IMR-90 (cell line): ENCODE measurements at regions not wholly inside any gene's neighbourhood (a gene's known extent, or its start where the extent isn't known, plus 50 kb on each side); places are given as distances from the start of the nearest gene placed in this dataset.

Experiments
- ATAC-seq: fragments of 200-7000 bp; cut with Tn5 transposase; 2 replicates; pipeline ENCODE4 v1.9.1; 2020; ENCODE audit warnings: low read depth, mild to moderate bottlenecking, moderate library complexity
- BruUV-seq: library from RNA; stranded (reverse); fragments of 400-500 nt; replicated peaks from 2 replicates; lab custom pipeline; 2021; lab: Mats Ljungman, UMichigan
- CTCF ChIA-PET: fragments of 300-600 bp; formaldehyde crosslinking; extraction: SDS; loops from one replicate; lab custom pipeline; 2021; ENCODE audit warnings: antibody characterized with exemption; lab: Yijun Ruan, JAX
- POLR2A ChIA-PET: fragments of 300-600 bp; sonication (Branson Sonifier 250); formaldehyde crosslinking; loops from one replicate; lab custom pipeline; 2022; ENCODE audit warnings: antibody characterized with exemption; ENCODE audit not compliant: unreplicated experiment; lab: Charles Lee
- DNase-seq: peaks from one replicate; pipeline ENCODE4 v3.0.0; 2013
- H2AFZ ChIP-seq: replicated peaks from 2 replicates; pipeline ENCODE3; 2013; ENCODE audit warnings: low read length, mild to moderate bottlenecking; ENCODE audit not compliant: poor library complexity
- H2AK5ac ChIP-seq: 2 replicates; pipeline ENCODE4 v1.6.1; 2013; ENCODE audit warnings: low read depth, low read length, inconsistent platforms
- H2AK9ac ChIP-seq: replicated peaks from 2 replicates; pipeline ENCODE3; 2013; ENCODE audit warnings: mild to moderate bottlenecking, low read depth, low read length, moderate library complexity; ENCODE audit not compliant: poor library complexity
- H2BK120ac ChIP-seq: 2 replicates; pipeline ENCODE4 v1.6.1; 2013; ENCODE audit warnings: low read depth, low read length, inconsistent platforms
- H2BK15ac ChIP-seq: 3 replicates; pipeline ENCODE4 v1.6.1; 2013; ENCODE audit warnings: low read depth, low read length, inconsistent platforms
- H2BK20ac ChIP-seq: 2 replicates; pipeline ENCODE4 v1.6.1; 2013; ENCODE audit warnings: low read depth, mild to moderate bottlenecking, inconsistent platforms, low read length, moderate library complexity
- H2BK5ac ChIP-seq: 2 replicates; pipeline ENCODE4 v1.6.1; 2013; ENCODE audit warnings: mild to moderate bottlenecking, low read depth, low read length, inconsistent platforms; ENCODE audit not compliant: poor library complexity, severe bottlenecking
- H3K14ac ChIP-seq: replicated peaks from 2 replicates; pipeline ENCODE4 v1.6.1; 2013; ENCODE audit warnings: low read depth, low read length, inconsistent platforms
- H3K18ac ChIP-seq: 2 replicates; pipeline ENCODE4 v1.6.1; 2013; ENCODE audit warnings: low read depth, low read length, control low read depth
- H3K23ac ChIP-seq: 2 replicates; pipeline ENCODE4 v1.6.1; 2013; ENCODE audit warnings: low read depth, low read length, inconsistent platforms
- H3K27ac ChIP-seq: 2 replicates; pipeline ENCODE4 v1.5.1; 2013; ENCODE audit warnings: mild to moderate bottlenecking, control low read depth, low read length; ENCODE audit not compliant: insufficient read depth
- H3K27me3 ChIP-seq: 2 replicates; pipeline ENCODE4 v1.6.1; 2013; ENCODE audit warnings: low read length; ENCODE audit not compliant: control insufficient read depth, insufficient read depth
- H3K36me3 ChIP-seq: 2 replicates; pipeline ENCODE4 v1.6.1; 2013; ENCODE audit warnings: low read length, mixed read lengths; ENCODE audit not compliant: control insufficient read depth, insufficient read depth
- H3K4ac ChIP-seq: 2 replicates; pipeline ENCODE4 v1.6.1; 2013; ENCODE audit warnings: low read depth, low read length, inconsistent platforms
- H3K4me1 ChIP-seq: 2 replicates; pipeline ENCODE4 v1.6.1; 2013; ENCODE audit warnings: low read length, mixed read lengths; ENCODE audit not compliant: control insufficient read depth, insufficient read depth
- H3K4me2 ChIP-seq: 2 replicates; pipeline ENCODE4 v1.6.1; 2013; ENCODE audit warnings: low read depth, mild to moderate bottlenecking, control low read depth, low read length, moderate library complexity
- H3K4me3 ChIP-seq: 2 replicates; pipeline ENCODE4 v1.5.1; 2013; ENCODE audit warnings: low read depth, mild to moderate bottlenecking, control low read depth, low read length, moderate library complexity; ENCODE audit not compliant: insufficient read depth
- H3K56ac ChIP-seq: 2 replicates; pipeline ENCODE4 v1.6.1; 2013; ENCODE audit warnings: low read length, inconsistent platforms; ENCODE audit not compliant: insufficient read depth; ENCODE audit errors: extremely low read depth
- H3K79me1 ChIP-seq, 2 experiments: 2 replicates each; pipeline ENCODE4 v1.6.1; 2013; ENCODE audit warnings: low read length in 2 of 2, inconsistent platforms in 1 of 2, low read depth in 1 of 2
- H3K9ac ChIP-seq: 2 replicates; pipeline ENCODE4 v1.6.1; 2013; ENCODE audit warnings: low read depth, low read length, control low read depth
- H3K9me1 ChIP-seq: 2 replicates; pipeline ENCODE4 v1.6.1; 2013; ENCODE audit warnings: low read length, inconsistent platforms; ENCODE audit not compliant: insufficient read depth
- H3K9me3 ChIP-seq: 2 replicates; pipeline ENCODE4 v1.6.1; 2013; ENCODE audit warnings: low read length; ENCODE audit not compliant: control insufficient read depth, insufficient read depth
- H4K20me1 ChIP-seq: 2 replicates; pipeline ENCODE4 v1.6.1; 2013; ENCODE audit warnings: low read length, inconsistent platforms; ENCODE audit not compliant: insufficient read depth
- H4K5ac ChIP-seq: 2 replicates; pipeline ENCODE4 v1.6.1; 2013; ENCODE audit warnings: mild to moderate bottlenecking, low read depth, low read length, control low read depth
- H4K8ac ChIP-seq, 2 experiments: 2 replicates each; pipeline ENCODE4 v1.6.1; 2013; ENCODE audit warnings: low read depth in 2 of 2, low read length in 2 of 2, control low read depth in 1 of 2, inconsistent platforms in 1 of 2
- H4K91ac ChIP-seq: 2 replicates; pipeline ENCODE4 v1.6.1; 2013; ENCODE audit warnings: low read depth, low read length, inconsistent platforms; ENCODE audit not compliant: insufficient read depth
- BHLHE40 ChIP-seq: fragments of 150-350 bp; IDR thresholded peaks from 2 replicates; pipeline ENCODE4 v1.6.1; 2016; ENCODE audit warnings: mild to moderate bottlenecking, low read depth, low read length
- CHD1 ChIP-seq: IDR thresholded peaks from 2 replicates; pipeline ENCODE4 v1.6.1; 2012; ENCODE audit warnings: low read depth, low read length, improper control_type of control experiment
- FOS ChIP-seq: fragments of 150-350 bp; IDR thresholded peaks from 2 replicates; pipeline ENCODE4 v1.6.1; 2016; ENCODE audit warnings: low read depth, low read length
- MAFK ChIP-seq: IDR thresholded peaks from 2 replicates; pipeline ENCODE4 v1.6.1; 2012; ENCODE audit warnings: low read depth, low read length, improper control_type of control experiment
- MAZ ChIP-seq: IDR thresholded peaks from 2 replicates; pipeline ENCODE4 v1.6.1; 2012; ENCODE audit warnings: low read depth, mild to moderate bottlenecking, low read length, improper control_type of control experiment, moderate library complexity, borderline replicate concordance
- MXI1 ChIP-seq: IDR thresholded peaks from 2 replicates; pipeline ENCODE4 v1.6.1; 2012; ENCODE audit warnings: low read depth, mild to moderate bottlenecking, low read length, moderate library complexity, borderline replicate concordance
- POLR2A ChIP-seq: IDR thresholded peaks from 2 replicates; pipeline ENCODE4 v1.6.1; 2012; ENCODE audit warnings: mild to moderate bottlenecking, low read depth, low read length
- RAD21 ChIP-seq: IDR thresholded peaks from 2 replicates; pipeline ENCODE4 v1.6.1; 2012; ENCODE audit warnings: low read length, improper control_type of control experiment
- RCOR1 ChIP-seq: IDR thresholded peaks from 2 replicates; pipeline ENCODE4 v1.6.1; 2012; ENCODE audit warnings: mild to moderate bottlenecking, low read length, improper control_type of control experiment; ENCODE audit not compliant: insufficient replicate concordance
- RFX5 ChIP-seq: IDR thresholded peaks from 2 replicates; pipeline ENCODE4 v1.8.0; 2012; ENCODE audit warnings: low read depth, mild to moderate bottlenecking, low read length, moderate library complexity
- SMC3 ChIP-seq: fragments of 150-350 bp; IDR thresholded peaks from 2 replicates; pipeline ENCODE4 v1.6.1; 2016; ENCODE audit warnings: low read depth, mild to moderate bottlenecking, antibody characterized with exemption, low read length, moderate library complexity
- WGBS, 2 experiments: methylation state at CpG; one replicate each; pipeline versions ENCODE4 v1.1.5 to v1.1.7; 2013; ENCODE audit warnings: missing lambda C conversion rate in 2 of 2; ENCODE audit not compliant: insufficient read length in 1 of 2; ENCODE audit errors: extremely low coverage in 2 of 2; 5-methylcytosine and 5-hydroxymethylcytosine counted together
- dilution Hi-C: fragments of 300-500 bp; cut with HindIII; formaldehyde crosslinking; loops from one replicate; pipeline ENCODE4 v1.14.3; 2018; ENCODE audit warnings: low sequenced_read_pairs; ENCODE audit not compliant: unreplicated experiment
- in situ Hi-C: fragments of 300-500 bp; cut with MboI; formaldehyde crosslinking; loops from 3 replicates; pipeline ENCODE4 v1.14.3; 2019; ENCODE audit warnings: low sequenced_read_pairs, inconsistent platforms, mixed read lengths
- intact Hi-C: fragments of 100-400 bp; cut with micrococcal nuclease; formaldehyde crosslinking; loops from 2 replicates; pipeline ENCODE4 v1.10.0; 2022
- TF ChIP-seq, protein P1 (sequence below): fragments of 150-350 bp; IDR thresholded peaks from 2 replicates; pipeline ENCODE4 v1.6.1; 2016; ENCODE audit warnings: low read depth, mild to moderate bottlenecking, low read length, moderate library complexity, borderline replicate concordance
- TF ChIP-seq, protein P2 (sequence below): conservative IDR thresholded peaks from 2 replicates; pipeline ENCODE4 v1.5.1; 2012; ENCODE audit warnings: mild to moderate bottlenecking, low read depth, low read length, improper control_type of control experiment
- TF ChIP-seq, protein P3 (sequence below): fragments of 150-350 bp; IDR thresholded peaks from 2 replicates; pipeline ENCODE4 v1.6.1; 2017; ENCODE audit warnings: mild to moderate bottlenecking, antibody characterized with exemption, low read length, low read depth

DNA sequence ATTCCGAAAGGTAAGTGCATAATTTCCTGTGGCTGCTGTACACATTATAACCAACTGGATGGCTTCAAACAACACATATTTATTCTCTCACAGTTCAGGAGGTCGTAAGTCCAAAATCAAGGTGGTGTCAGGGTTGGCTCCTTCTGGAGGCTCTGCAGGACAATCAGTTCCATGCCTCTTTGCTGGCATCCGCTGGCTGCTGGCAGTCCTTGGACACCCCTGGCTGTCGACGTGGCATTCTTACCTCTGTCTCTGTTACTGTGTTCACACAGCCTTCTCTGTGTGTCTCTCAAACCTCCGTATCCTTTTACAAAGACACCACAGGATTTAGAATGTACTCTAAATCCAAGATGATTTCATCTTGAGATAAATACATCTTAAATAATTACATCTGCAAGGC, 398.8 kb upstream of the ATP10A start:
- dilution Hi-C loops (no loop called here), in situ Hi-C loops (loop anchor here (25.0 kb wide), 3 partner anchors 225 to 1100 kb away; no protein-coding TSS in a partner anchor), intact Hi-C loops (loop anchor here (5.0 kb wide), 1 partner anchor 225 kb away; no protein-coding TSS in a partner anchor)
- peaks cover 4% of the 10 kb centered on the region; the same call in 1 of the 2 replicates for H3K9me3 ChIP-seq
- no peak for DNase-seq
- no peak overlapping the region for H2BK5ac ChIP-seq
- no peak overlapping the region for H4K91ac ChIP-seq
- H2BK15ac ChIP-seq, result no peak overlapping the region
- H2BK120ac ChIP-seq, result no peak overlapping the region
- no peak overlapping the region for H3K4me2 ChIP-seq
- ChIA-PET CTCF (interaction anchor here (0.9 kb wide), 1 partner anchor 225 kb away, joined by 3 read pairs; no protein-coding TSS in a partner anchor), POLR2A (no interaction called here)
- no TSS peak for BruUV-seq
- H3K18ac ChIP-seq, result no peak overlapping the region
- H3K4ac ChIP-seq, result no peak overlapping the region
- H3K4me1 ChIP-seq, result no peaks in the 10 kb centered on the region
- H2AK5ac ChIP-seq, result no peak overlapping the region
- H3K23ac ChIP-seq, result no peak overlapping the region
- no peaks in the 10 kb centered on the region for H3K27me3 ChIP-seq
- no peak overlapping the region for H2AK9ac ChIP-seq
- no peak overlapping the region for H2AFZ ChIP-seq
- no peaks in the 10 kb centered on the region for H4K20me1 ChIP-seq
- H4K5ac ChIP-seq, result no peak overlapping the region
- no peak overlapping the region for H3K14ac ChIP-seq
- no peak overlapping the region for H3K9ac ChIP-seq
- ATAC-seq, result no peak
- H3K36me3 ChIP-seq, result no peaks in the 10 kb centered on the region
- H4K8ac ChIP-seq, result no peak overlapping the region
- H3K79me1 ChIP-seq, result no peaks in the 10 kb centered on the region
- WGBS, 2 experiments, result 53% methylated on average over 2 of the region's 6 CpGs; no CpG with 5 or more reads in 1 of the 2 experiments
- TF ChIP-seq RFX5 (no peak), POLR2A (no peak), CHD1 (no peak), MAZ (no peak), RCOR1 (no peak), FOS (no peak), MXI1 (no peak), MAFK (no peak), BHLHE40 (no peak), RAD21 (no peak), SMC3 (no peak)
- TF ChIP-seq, protein P1, sequence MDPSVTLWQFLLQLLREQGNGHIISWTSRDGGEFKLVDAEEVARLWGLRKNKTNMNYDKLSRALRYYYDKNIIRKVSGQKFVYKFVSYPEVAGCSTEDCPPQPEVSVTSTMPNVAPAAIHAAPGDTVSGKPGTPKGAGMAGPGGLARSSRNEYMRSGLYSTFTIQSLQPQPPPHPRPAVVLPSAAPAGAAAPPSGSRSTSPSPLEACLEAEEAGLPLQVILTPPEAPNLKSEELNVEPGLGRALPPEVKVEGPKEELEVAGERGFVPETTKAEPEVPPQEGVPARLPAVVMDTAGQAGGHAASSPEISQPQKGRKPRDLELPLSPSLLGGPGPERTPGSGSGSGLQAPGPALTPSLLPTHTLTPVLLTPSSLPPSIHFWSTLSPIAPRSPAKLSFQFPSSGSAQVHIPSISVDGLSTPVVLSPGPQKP, result no peak
- TF ChIP-seq, protein P2, sequence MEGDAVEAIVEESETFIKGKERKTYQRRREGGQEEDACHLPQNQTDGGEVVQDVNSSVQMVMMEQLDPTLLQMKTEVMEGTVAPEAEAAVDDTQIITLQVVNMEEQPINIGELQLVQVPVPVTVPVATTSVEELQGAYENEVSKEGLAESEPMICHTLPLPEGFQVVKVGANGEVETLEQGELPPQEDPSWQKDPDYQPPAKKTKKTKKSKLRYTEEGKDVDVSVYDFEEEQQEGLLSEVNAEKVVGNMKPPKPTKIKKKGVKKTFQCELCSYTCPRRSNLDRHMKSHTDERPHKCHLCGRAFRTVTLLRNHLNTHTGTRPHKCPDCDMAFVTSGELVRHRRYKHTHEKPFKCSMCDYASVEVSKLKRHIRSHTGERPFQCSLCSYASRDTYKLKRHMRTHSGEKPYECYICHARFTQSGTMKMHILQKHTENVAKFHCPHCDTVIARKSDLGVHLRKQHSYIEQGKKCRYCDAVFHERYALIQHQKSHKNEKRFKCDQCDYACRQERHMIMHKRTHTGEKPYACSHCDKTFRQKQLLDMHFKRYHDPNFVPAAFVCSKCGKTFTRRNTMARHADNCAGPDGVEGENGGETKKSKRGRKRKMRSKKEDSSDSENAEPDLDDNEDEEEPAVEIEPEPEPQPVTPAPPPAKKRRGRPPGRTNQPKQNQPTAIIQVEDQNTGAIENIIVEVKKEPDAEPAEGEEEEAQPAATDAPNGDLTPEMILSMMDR, result no peak
- TF ChIP-seq, protein P3, sequence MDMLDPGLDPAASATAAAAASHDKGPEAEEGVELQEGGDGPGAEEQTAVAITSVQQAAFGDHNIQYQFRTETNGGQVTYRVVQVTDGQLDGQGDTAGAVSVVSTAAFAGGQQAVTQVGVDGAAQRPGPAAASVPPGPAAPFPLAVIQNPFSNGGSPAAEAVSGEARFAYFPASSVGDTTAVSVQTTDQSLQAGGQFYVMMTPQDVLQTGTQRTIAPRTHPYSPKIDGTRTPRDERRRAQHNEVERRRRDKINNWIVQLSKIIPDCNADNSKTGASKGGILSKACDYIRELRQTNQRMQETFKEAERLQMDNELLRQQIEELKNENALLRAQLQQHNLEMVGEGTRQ, result no peak
- no peak overlapping the region for H3K4me3 ChIP-seq
- no peak overlapping the region for H3K27ac ChIP-seq
- H2BK20ac ChIP-seq, result no peak overlapping the region
- no peak overlapping the region for H3K56ac ChIP-seq
- no peaks in the 10 kb centered on the region for H3K9me1 ChIP-seq
